Panc1 (cell line): ENCODE measurements at regions not wholly inside any gene's neighbourhood (a gene's known extent, or its start where the extent isn't known, plus 50 kb on each side); places are given as distances from the start of the nearest gene placed in this dataset.

Source experiments
- ATAC-seq: fragments of 200-7000 bp; cut with Tn5 transposase; 2 replicates; pipeline ENCODE4 v1.9.1; 2020; ENCODE audit warnings: mild to moderate bottlenecking, moderate library complexity
- BruUV-seq: library from RNA; stranded (reverse); fragments of 400-500 nt; replicated peaks from 2 replicates; lab custom pipeline; 2021; lab: Mats Ljungman, UMichigan
- CTCF ChIA-PET: fragments of 300-600 bp; sonication (Branson Sonifier 250); formaldehyde crosslinking; loops from one replicate; lab custom pipeline; 2022; ENCODE audit warnings: antibody characterized with exemption; lab: Charles Lee
- POLR2A ChIA-PET: fragments of 300-600 bp; sonication (Branson Sonifier 250); formaldehyde crosslinking; loops from one replicate; lab custom pipeline; 2022; ENCODE audit warnings: antibody characterized with exemption; lab: Charles Lee
- DNase-seq: peaks from one replicate; pipeline ENCODE4 v3.0.0-alpha.2; 2010; ENCODE audit warnings: low read depth, low spot score
- H3K27ac ChIP-seq: 2 replicates; pipeline ENCODE4 v1.5.1; 2011; ENCODE audit warnings: mild to moderate bottlenecking, low read length, inconsistent platforms
- H3K27me3 ChIP-seq: fragments of 200-500 bp; sonication (Bioruptor generic); 2 replicates; pipeline ENCODE4 v1.6.0; 2014; ENCODE audit warnings: low read length, inconsistent platforms; ENCODE audit not compliant: control insufficient read depth, insufficient read depth
- H3K36me3 ChIP-seq: fragments of 200-500 bp; sonication (Bioruptor generic); 2 replicates; pipeline ENCODE4 v1.5.1; 2014; ENCODE audit warnings: inconsistent platforms, mild to moderate bottlenecking, low read length, moderate library complexity; ENCODE audit not compliant: control insufficient read depth, insufficient read depth
- H3K4me1 ChIP-seq: 2 replicates; pipeline ENCODE4 v1.5.1; 2011; ENCODE audit warnings: inconsistent platforms, mild to moderate bottlenecking, low read length, moderate library complexity; ENCODE audit not compliant: control insufficient read depth, insufficient read depth
- H3K4me3 ChIP-seq, 2 experiments: 2 replicates each; pipeline ENCODE4 v1.5.1; 2011 to 2012; ENCODE audit warnings: low read depth in 2 of 2, low read length in 2 of 2, mild to moderate bottlenecking in 2 of 2, inconsistent platforms in 1 of 2, moderate library complexity in 1 of 2
- H3K9me3 ChIP-seq: fragments of 200-500 bp; sonication (Bioruptor generic); 2 replicates; pipeline ENCODE4 v1.5.1; 2014; ENCODE audit warnings: low read depth, mild to moderate bottlenecking, inconsistent platforms, low read length, moderate library complexity; ENCODE audit not compliant: control insufficient read depth, insufficient read depth
- CTCF ChIP-seq: fragments of 450-650 bp; IDR thresholded peaks from 2 replicates; pipeline ENCODE4 v1.5.1; 2017; ENCODE audit warnings: mild to moderate bottlenecking
- POLR2AphosphoS5 ChIP-seq: IDR thresholded peaks from 2 replicates; pipeline ENCODE4 v1.6.1; 2012; ENCODE audit warnings: mild to moderate bottlenecking, low read depth, low read length, moderate library complexity
- REST ChIP-seq, 2 experiments: IDR thresholded peaks; 2 replicates each; pipeline ENCODE4 v1.6.1; 2011 to 2012; ENCODE audit warnings: low read depth in 2 of 2, control low read depth in 1 of 2, low read length in 1 of 2, mild to moderate bottlenecking in 1 of 2, moderate library complexity in 1 of 2; ENCODE audit not compliant: insufficient read depth in 1 of 2
- SIN3A ChIP-seq: IDR thresholded peaks from 2 replicates; pipeline ENCODE4 v1.6.1; 2012; ENCODE audit warnings: low read depth, mild to moderate bottlenecking, low read length, moderate library complexity, borderline replicate concordance; ENCODE audit not compliant: insufficient read depth
- TCF7L2 ChIP-seq: IDR thresholded peaks from 2 replicates; pipeline ENCODE4 v1.6.1; 2011; ENCODE audit warnings: mild to moderate bottlenecking, low read depth, low read length, inconsistent platforms
- in situ Hi-C: cut with HindIII; loops from 2 replicates; pipeline ENCODE4 v1.10.0; 2016; ENCODE audit warnings: low sequenced_read_pairs, low pct_unique_long_range_greater_than_20kb
- intact Hi-C: fragments of 100-400 bp; cut with micrococcal nuclease; formaldehyde crosslinking; loops from one replicate; pipeline ENCODE4 v1.10.0; 2022; ENCODE audit not compliant: unreplicated experiment

- H3K4me3 ChIP-seq, result no peak overlapping the region
- intact Hi-C loops (no loop called here), in situ Hi-C loops (no loop called here)
- no peak for DNase-seq
- CTCF ChIA-PET, result no interaction called here
- no peaks in the 10 kb centered on the region for H3K27me3 ChIP-seq
- H3K27ac ChIP-seq, result no peak overlapping the region
- H3K36me3 ChIP-seq, result no peaks in the 10 kb centered on the region
- no peak for ATAC-seq
- H3K4me1 ChIP-seq, result no peaks in the 10 kb centered on the region
- no peaks in the 10 kb centered on the region for H3K9me3 ChIP-seq
- no TSS peak for BruUV-seq
- TF ChIP-seq TCF7L2 (no peak), POLR2AphosphoS5 (no peak), SIN3A (no peak), REST (IDR thresholded peaks at IDR 0.05; ENCODE audit: insufficient read depth in 1 of 2, low read depth in 2 of 2, low read length in 1 of 2) (no peak), CTCF (no peak)
- POLR2A ChIA-PET, result no interaction called here
These were observed 488.5 kb upstream of the MDFIC2 start for GRCh38 chr3:70800951-70801350.

GRCh38 chr3:70789878-70790277, 477.4 kb upstream of the MDFIC2 start:
- TF ChIP-seq TCF7L2 (no peak), CTCF (no peak), POLR2AphosphoS5 (no peak), REST (IDR thresholded peaks at IDR 0.05; ENCODE audit: insufficient read depth in 1 of 2, low read depth in 2 of 2, low read length in 1 of 2) (no peak), SIN3A (no peak)
- no TSS peak for BruUV-seq

More at GRCh38 chr3:70789878-70790277, 477.4 kb upstream of the MDFIC2 start:
- H3K27me3 ChIP-seq, result no peaks in the 10 kb centered on the region
- H3K27ac ChIP-seq, result no peak overlapping the region
- in situ Hi-C loops (no loop called here), intact Hi-C loops (no loop called here)
- no peaks in the 10 kb centered on the region for H3K9me3 ChIP-seq
- POLR2A ChIA-PET, result no interaction called here
- no peaks in the 10 kb centered on the region for H3K36me3 ChIP-seq
- no peak overlapping the region for H3K4me3 ChIP-seq
- no peaks in the 10 kb centered on the region for H3K4me1 ChIP-seq
- CTCF ChIA-PET, result no interaction called here
- DNase-seq (no peak), ATAC-seq (no peak)
